ENCODE measurements at regions not wholly inside any gene's neighbourhood (a gene's known extent, or its start where the extent isn't known, plus 50 kb on each side); places are given as distances from the start of the nearest gene placed in this dataset.

- TF ChIP-seq CTCF (IDR thresholded peaks at IDR 0.05) (no peak), POLR2AphosphoS5 (IDR thresholded peaks at IDR 0.05) (no peak), POLR2A (IDR thresholded peaks at IDR 0.05) (no peak)
Measured at GRCh38 chr2:41457026-41457425, 590.8 kb upstream of the PKDCC start.
